IPS-15b (cell line): ENCODE measurements at regions not wholly inside any gene's neighbourhood (a gene's known extent, or its start where the extent isn't known, plus 50 kb on each side); places are given as distances from the start of the nearest gene placed in this dataset.

Source experiments
- H3K27me3 ChIP-seq: one replicate; pipeline ENCODE4 v1.6.1; 2013; ENCODE audit warnings: low read length; ENCODE audit not compliant: control insufficient read depth, insufficient read depth
- H3K36me3 ChIP-seq: one replicate; pipeline ENCODE4 v1.6.1; 2013; ENCODE audit warnings: low read length; ENCODE audit not compliant: control insufficient read depth, insufficient read depth
- H3K4me1 ChIP-seq: one replicate; pipeline ENCODE4 v1.6.1; 2013; ENCODE audit warnings: mild to moderate bottlenecking, low read length; ENCODE audit not compliant: control insufficient read depth, insufficient read depth
- H3K4me3 ChIP-seq: one replicate; pipeline ENCODE4 v1.5.1; 2013; ENCODE audit warnings: low read depth, low read length
- H3K9ac ChIP-seq: one replicate; pipeline ENCODE4 v1.6.1; 2013; ENCODE audit warnings: low read depth, mild to moderate bottlenecking, low read length
- H3K9me3 ChIP-seq: one replicate; pipeline ENCODE4 v1.6.1; 2013; ENCODE audit warnings: mild to moderate bottlenecking, low read length; ENCODE audit not compliant: control insufficient read depth, insufficient read depth

GRCh38 chr2:240211096-240211495, 70.6 kb upstream of the OTOS start:
- Histone ChIP-seq H3K27me3 (no peaks in the 10 kb centered on the region), H3K36me3 (no peaks in the 10 kb centered on the region), H3K9me3 (no peaks in the 10 kb centered on the region), H3K9ac (no peak overlapping the region), H3K4me1 (no peaks in the 10 kb centered on the region), H3K4me3 (no peak overlapping the region)

DNA sequence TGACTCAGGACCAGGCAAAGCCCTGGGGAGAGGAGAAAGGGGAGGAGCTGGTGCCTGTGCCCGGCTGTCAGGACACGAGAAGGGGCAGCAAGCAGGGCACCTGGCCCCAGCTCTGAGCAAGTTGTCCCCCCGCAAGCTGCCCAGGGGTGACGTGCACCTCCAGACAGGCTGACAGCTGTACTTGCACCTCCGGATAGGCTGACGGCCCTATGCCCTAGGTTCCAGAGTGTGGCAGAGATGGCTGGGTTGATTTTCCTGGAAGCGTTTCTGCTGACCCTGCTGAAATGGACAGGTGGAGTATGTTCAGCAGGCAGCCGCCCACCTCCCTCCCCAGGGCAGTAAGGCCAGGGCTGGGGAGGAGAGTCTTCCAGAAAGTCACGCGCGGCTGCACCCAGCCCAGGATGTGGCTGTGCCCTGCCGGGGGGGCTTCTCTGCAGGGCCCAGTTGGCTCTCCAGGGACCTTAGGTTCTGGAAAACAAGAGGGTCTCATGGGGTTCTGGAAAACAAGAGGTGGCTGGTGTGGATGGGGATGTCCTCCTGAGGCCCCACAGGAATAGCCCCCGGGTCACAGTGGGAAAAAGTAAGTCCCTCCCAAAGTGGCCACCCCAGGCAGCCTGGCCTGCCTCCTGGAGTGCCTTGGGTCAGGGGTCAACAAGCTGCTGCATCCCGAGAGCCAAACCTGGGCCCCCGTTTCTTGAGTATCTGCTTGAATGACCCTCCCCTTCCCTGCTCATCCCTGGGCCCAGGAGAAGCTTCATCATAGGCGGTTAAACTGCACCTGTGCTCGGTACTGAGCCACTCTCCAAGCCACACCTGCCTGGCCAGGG, 71.4 kb upstream of the OTOS start:
- Histone ChIP-seq H3K9me3 (no peaks in the 10 kb centered on the region), H3K36me3 (no peaks in the 10 kb centered on the region), H3K4me3 (no peak overlapping the region), H3K9ac (no peak overlapping the region), H3K27me3 (no peaks in the 10 kb centered on the region), H3K4me1 (no peaks in the 10 kb centered on the region)

- Histone ChIP-seq H3K4me1 (no peaks in the 10 kb centered on the region), H3K27me3 (no peaks in the 10 kb centered on the region), H3K4me3 (no peak overlapping the region), H3K9ac (no peak overlapping the region), H3K9me3 (no peaks in the 10 kb centered on the region), H3K36me3 (no peaks in the 10 kb centered on the region)
Observed at GRCh38 chr2:240212425-240213225, 72.2 kb upstream of the OTOS start.

GRCh38 chr2:240213226-240213475, 72.7 kb upstream of the OTOS start:
- Histone ChIP-seq H3K4me1 (no peaks in the 10 kb centered on the region), H3K4me3 (no peak overlapping the region), H3K27me3 (no peaks in the 10 kb centered on the region), H3K36me3 (no peaks in the 10 kb centered on the region), H3K9me3 (no peaks in the 10 kb centered on the region), H3K9ac (no peak overlapping the region)

- Histone ChIP-seq H3K36me3 (no peaks in the 10 kb centered on the region), H3K9ac (no peak overlapping the region), H3K4me3 (no peak overlapping the region), H3K4me1 (no peaks in the 10 kb centered on the region), H3K27me3 (no peaks in the 10 kb centered on the region), H3K9me3 (no peaks in the 10 kb centered on the region)
Observed at GRCh38 chr2:240213476-240214421, 73.3 kb upstream of the OTOS start.

DNA sequence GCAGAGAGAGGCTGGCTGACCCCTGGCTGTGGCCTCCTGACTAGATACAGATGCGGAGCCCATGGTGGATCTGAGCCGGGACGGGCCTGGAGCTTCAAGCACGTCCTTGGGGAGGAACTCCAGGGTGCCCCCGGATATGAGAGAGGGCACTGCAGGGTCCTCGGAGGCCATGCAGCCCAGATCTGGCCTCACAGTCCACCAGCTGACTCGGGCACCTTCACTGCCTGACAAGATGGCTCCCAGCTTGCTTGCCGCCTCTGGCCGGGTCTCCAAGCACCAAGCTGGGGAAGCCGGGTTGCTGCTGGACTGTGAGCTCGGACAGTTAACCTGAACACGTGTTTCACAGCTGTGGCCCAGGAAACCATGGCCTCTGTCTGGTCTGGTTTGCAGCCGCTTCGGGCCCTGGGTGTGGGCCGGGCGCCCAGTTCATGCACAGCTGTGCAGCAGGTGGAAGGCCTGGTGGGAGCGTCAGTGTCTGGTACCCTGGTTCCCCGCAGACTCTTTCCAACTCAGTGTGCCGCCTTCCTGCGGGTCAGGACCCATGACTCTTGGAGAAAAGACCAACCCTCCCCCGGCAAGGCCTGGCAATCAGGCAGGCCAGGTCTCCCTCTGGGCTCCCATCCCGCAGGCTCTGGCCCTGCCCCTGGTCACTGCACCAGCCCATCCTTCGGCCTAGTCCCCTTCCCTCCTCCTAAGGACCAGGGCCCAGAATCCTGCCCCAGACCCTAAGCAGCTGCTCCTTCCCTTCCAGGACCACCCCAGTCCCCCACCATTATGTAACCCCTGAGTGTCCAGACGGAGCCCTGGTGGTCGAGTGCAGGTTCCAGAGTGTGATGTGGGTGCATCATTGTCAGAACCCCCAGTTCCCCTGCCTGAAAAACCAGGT, 74.6 kb upstream of the OTOS start:
- H3K4me3 ChIP-seq: no peak overlapping the region
- H3K36me3 ChIP-seq: no peaks in the 10 kb centered on the region
- no peaks in the 10 kb centered on the region for H3K27me3 ChIP-seq
- H3K4me1 ChIP-seq: no peaks in the 10 kb centered on the region
- H3K9me3 ChIP-seq: no peaks in the 10 kb centered on the region
- no peak overlapping the region for H3K9ac ChIP-seq

- Histone ChIP-seq H3K9me3 (no peaks in the 10 kb centered on the region), H3K36me3 (no peaks in the 10 kb centered on the region), H3K27me3 (no peaks in the 10 kb centered on the region), H3K4me1 (no peaks in the 10 kb centered on the region), H3K9ac (no peak overlapping the region), H3K4me3 (no peak overlapping the region)
Observed at GRCh38 chr2:240215676-240216051, 75.2 kb upstream of the OTOS start.

DNA sequence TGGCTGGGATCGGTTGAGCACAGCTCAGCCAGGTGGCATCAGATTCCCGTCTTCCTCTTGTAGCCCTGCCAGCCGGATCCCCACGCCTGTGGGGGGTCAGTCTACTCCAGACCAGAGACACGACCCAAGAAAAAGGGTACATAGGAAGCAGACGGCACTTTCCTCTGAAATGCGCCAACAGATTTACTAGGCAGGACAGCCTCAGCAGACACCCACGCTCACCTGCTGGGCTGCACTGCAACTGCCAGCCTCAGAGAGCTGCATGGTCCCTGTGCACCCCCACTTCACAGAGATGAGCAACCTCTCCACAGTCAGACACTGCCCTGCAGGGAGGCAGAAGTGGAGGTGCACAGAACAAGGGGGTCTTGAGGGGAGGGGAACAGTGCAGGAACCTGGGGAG, 75.7 kb upstream of the OTOS start:
- H3K9me3 ChIP-seq: no peaks in the 10 kb centered on the region
- no peaks in the 10 kb centered on the region for H3K4me1 ChIP-seq
- H3K4me3 ChIP-seq: no peak overlapping the region
- no peaks in the 10 kb centered on the region for H3K27me3 ChIP-seq
- H3K36me3 ChIP-seq: no peaks in the 10 kb centered on the region
- no peak overlapping the region for H3K9ac ChIP-seq

- no peak overlapping the region for H3K4me3 ChIP-seq
- no peaks in the 10 kb centered on the region for H3K4me1 ChIP-seq
- no peak overlapping the region for H3K9ac ChIP-seq
- H3K36me3 ChIP-seq: no peaks in the 10 kb centered on the region
- no peaks in the 10 kb centered on the region for H3K9me3 ChIP-seq
- no peaks in the 10 kb centered on the region for H3K27me3 ChIP-seq
Observed at GRCh38 chr2:240217431-240218301, 77.2 kb upstream of the OTOS start.

GRCh38 chr2:240219208-240219890, 78.9 kb upstream of the OTOS start:
- no peaks in the 10 kb centered on the region for H3K27me3 ChIP-seq
- H3K4me1 ChIP-seq: no peaks in the 10 kb centered on the region
- no peak overlapping the region for H3K9ac ChIP-seq
- no peaks in the 10 kb centered on the region for H3K9me3 ChIP-seq
- H3K4me3 ChIP-seq: no peak overlapping the region
- no peaks in the 10 kb centered on the region for H3K36me3 ChIP-seq
